Fibroblast of villous mesenchyme (primary cell): ENCODE measurements at regions not wholly inside any gene's neighbourhood (a gene's known extent, or its start where the extent isn't known, plus 50 kb on each side); places are given as distances from the start of the nearest gene placed in this dataset.
"Not testable (repeated sequence)": the region's sequence is repeated elsewhere in the genome, so short reads cannot be mapped to it uniquely, and the experiment has no call there.

Experiments
- DNase-seq: peaks from one replicate; pipeline ENCODE4 v3.0.0-alpha.2; 2010; ENCODE audit warnings: low read depth
- H3K4me3 ChIP-seq: 2 replicates; pipeline ENCODE4 v1.5.1; 2011; ENCODE audit warnings: low read depth, mild to moderate bottlenecking, low read length
- CTCF ChIP-seq: IDR thresholded peaks from 2 replicates; pipeline ENCODE4 v1.5.1; 2012; ENCODE audit warnings: low read depth, mild to moderate bottlenecking, low read length; ENCODE audit not compliant: insufficient read depth

- no peak overlapping the region for H3K4me3 ChIP-seq
- no peak for TF ChIP-seq CTCF
- no peak for DNase-seq
Measured at GRCh38 chr5:121421646-121422045, 430.0 kb upstream of the FTMT start.

GRCh38 chr5:121424976-121425375, 426.7 kb upstream of the FTMT start:
- no peak for DNase-seq
- no peak for TF ChIP-seq CTCF

GRCh38 chr5:121426153-121426552, 425.5 kb upstream of the FTMT start:
- no peak overlapping the region for H3K4me3 ChIP-seq
- TF ChIP-seq CTCF, result no peak
- DNase-seq, result no peak

More at GRCh38 chr5:121424976-121425375, 426.7 kb upstream of the FTMT start:
- no peak overlapping the region for H3K4me3 ChIP-seq

GRCh38 chr5:121429761-121430160, 421.9 kb upstream of the FTMT start:
- TF ChIP-seq CTCF, result no peak

GRCh38 chr5:121430538-121430937, 421.1 kb upstream of the FTMT start:
- no peak overlapping the region for H3K4me3 ChIP-seq
- DNase-seq, result no peak
- no peak for TF ChIP-seq CTCF

More at GRCh38 chr5:121429761-121430160, 421.9 kb upstream of the FTMT start:
- no peak overlapping the region for H3K4me3 ChIP-seq
- peak; percentile 1 for DNase-seq

- DNase-seq, result no peak
- no peak for TF ChIP-seq CTCF
- no peak overlapping the region for H3K4me3 ChIP-seq
Measured at GRCh38 chr5:121445511-121445910, 406.2 kb upstream of the FTMT start.

GRCh38 chr5:121462441-121462840, 389.2 kb upstream of the FTMT start:
- H3K4me3 ChIP-seq, result no peak overlapping the region
- DNase-seq, result no peak
- no peak for TF ChIP-seq CTCF

GRCh38 chr5:121471222-121471621, 380.5 kb upstream of the FTMT start:
- not testable (repeated sequence) for DNase-seq, H3K4me3 ChIP-seq
